ENCODE measurements at regions not wholly inside any gene's neighbourhood (a gene's known extent, or its start where the extent isn't known, plus 50 kb on each side); places are given as distances from the start of the nearest gene placed in this dataset.

DNA sequence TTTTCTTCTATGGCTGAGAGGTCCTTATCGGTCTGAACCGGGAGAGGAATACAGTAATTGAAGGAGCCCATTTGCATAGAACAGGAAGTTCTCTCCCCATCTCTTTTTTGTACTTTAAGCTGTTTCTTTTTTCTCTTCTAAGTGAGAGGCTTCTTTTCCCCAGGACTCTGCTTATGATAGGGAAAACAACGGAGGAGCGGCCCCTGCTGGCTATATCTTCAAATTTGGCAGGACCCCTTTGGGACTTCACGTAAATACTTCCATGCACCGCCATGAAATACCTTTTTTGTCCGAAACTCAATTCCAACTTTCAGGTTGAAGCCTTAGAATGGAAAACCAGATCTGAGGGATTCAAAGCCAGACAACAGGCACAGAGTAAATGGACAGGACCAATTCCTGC, 1153.0 kb upstream of the INTU start:
- DNase-seq (ENCODE audit: low spot score): peak; percentile 42
- Mint-ChIP-seq H3K4me3 (no peak overlapping the region), H3K36me3 (peaks cover 12% of the 10 kb centered on the region), H3K4me1 (no peaks in the 10 kb centered on the region), H3K27me3 (ENCODE audit: low read depth) (no peaks in the 10 kb centered on the region; the same call in 1 of the 2 replicates), H3K27ac (no peak overlapping the region), H3K9me3 (peaks cover 20% of the 10 kb centered on the region)
- no peak for TF ChIP-seq ZNF138 (CRISPR knock-in tag; conservative IDR thresholded peaks at IDR 0.05)
- TF ChIP-seq ZSCAN18 (CRISPR knock-in tag; IDR thresholded peaks at IDR 0.05): no peak
- no peak for TF ChIP-seq E2F1 (CRISPR knock-in tag; IDR thresholded peaks at IDR 0.05)
- TF ChIP-seq ZNF281 (CRISPR knock-in tag; IDR thresholded peaks at IDR 0.05): no peak
- TF ChIP-seq NR1H2 (CRISPR knock-in tag; IDR thresholded peaks at IDR 0.05): no peak
- TF ChIP-seq ZNF423 (CRISPR knock-in tag; IDR thresholded peaks at IDR 0.05): no peak
- TF ChIP-seq, protein P1, sequence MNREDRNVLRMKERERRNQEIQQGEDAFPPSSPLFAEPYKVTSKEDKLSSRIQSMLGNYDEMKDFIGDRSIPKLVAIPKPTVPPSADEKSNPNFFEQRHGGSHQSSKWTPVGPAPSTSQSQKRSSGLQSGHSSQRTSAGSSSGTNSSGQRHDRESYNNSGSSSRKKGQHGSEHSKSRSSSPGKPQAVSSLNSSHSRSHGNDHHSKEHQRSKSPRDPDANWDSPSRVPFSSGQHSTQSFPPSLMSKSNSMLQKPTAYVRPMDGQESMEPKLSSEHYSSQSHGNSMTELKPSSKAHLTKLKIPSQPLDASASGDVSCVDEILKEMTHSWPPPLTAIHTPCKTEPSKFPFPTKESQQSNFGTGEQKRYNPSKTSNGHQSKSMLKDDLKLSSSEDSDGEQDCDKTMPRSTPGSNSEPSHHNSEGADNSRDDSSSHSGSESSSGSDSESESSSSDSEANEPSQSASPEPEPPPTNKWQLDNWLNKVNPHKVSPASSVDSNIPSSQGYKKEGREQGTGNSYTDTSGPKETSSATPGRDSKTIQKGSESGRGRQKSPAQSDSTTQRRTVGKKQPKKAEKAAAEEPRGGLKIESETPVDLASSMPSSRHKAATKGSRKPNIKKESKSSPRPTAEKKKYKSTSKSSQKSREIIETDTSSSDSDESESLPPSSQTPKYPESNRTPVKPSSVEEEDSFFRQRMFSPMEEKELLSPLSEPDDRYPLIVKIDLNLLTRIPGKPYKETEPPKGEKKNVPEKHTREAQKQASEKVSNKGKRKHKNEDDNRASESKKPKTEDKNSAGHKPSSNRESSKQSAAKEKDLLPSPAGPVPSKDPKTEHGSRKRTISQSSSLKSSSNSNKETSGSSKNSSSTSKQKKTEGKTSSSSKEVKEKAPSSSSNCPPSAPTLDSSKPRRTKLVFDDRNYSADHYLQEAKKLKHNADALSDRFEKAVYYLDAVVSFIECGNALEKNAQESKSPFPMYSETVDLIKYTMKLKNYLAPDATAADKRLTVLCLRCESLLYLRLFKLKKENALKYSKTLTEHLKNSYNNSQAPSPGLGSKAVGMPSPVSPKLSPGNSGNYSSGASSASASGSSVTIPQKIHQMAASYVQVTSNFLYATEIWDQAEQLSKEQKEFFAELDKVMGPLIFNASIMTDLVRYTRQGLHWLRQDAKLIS (CRISPR knock-in tag; IDR thresholded peaks at IDR 0.05; ENCODE audit: borderline replicate concordance): no peak
- no peak for TF ChIP-seq ZNF416 (CRISPR knock-in tag; IDR thresholded peaks at IDR 0.05)
- no peak for TF ChIP-seq CREM (CRISPR knock-in tag; IDR thresholded peaks at IDR 0.05)
- TF ChIP-seq CREB1 (CRISPR knock-in tag; IDR thresholded peaks at IDR 0.05): no peak
- no peak for TF ChIP-seq NFE2L1 (CRISPR knock-in tag; IDR thresholded peaks at IDR 0.05)
- TF ChIP-seq ZBTB21 (CRISPR knock-in tag; IDR thresholded peaks at IDR 0.05; ENCODE audit: borderline replicate concordance): no peak
- no peak for TF ChIP-seq ELF4 (CRISPR knock-in tag; IDR thresholded peaks at IDR 0.05; ENCODE audit: low read depth)
- TF ChIP-seq FOXK1 (CRISPR knock-in tag; IDR thresholded peaks at IDR 0.05): no peak
- no peak for TF ChIP-seq ATF6 (CRISPR knock-in tag; IDR thresholded peaks at IDR 0.05)
- TF ChIP-seq ZNF425 (CRISPR knock-in tag; conservative IDR thresholded peaks at IDR 0.05): no peak
- TF ChIP-seq, protein P2, sequence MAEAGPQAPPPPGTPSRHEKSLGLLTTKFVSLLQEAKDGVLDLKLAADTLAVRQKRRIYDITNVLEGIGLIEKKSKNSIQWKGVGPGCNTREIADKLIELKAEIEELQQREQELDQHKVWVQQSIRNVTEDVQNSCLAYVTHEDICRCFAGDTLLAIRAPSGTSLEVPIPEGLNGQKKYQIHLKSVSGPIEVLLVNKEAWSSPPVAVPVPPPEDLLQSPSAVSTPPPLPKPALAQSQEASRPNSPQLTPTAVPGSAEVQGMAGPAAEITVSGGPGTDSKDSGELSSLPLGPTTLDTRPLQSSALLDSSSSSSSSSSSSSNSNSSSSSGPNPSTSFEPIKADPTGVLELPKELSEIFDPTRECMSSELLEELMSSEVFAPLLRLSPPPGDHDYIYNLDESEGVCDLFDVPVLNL (CRISPR knock-in tag; IDR thresholded peaks at IDR 0.05; ENCODE audit: borderline replicate concordance, low read depth): no peak
- no peak for TF ChIP-seq ETV6 (CRISPR knock-in tag; IDR thresholded peaks at IDR 0.05)
- TF ChIP-seq IRF2 (CRISPR knock-in tag; IDR thresholded peaks at IDR 0.05; ENCODE audit: borderline replicate concordance, low read depth): no peak
- POLR2A ChIA-PET: no interaction called here
- ATAC-seq: peak; percentile 79
- CTCF ChIA-PET: interaction anchor here (0.9 to 1.0 kb wide), 2 partner anchors 104 to 481 kb away, joined by 4 read pairs; no protein-coding TSS in a partner anchor
